ENCODE measurements at regions not wholly inside any gene's neighbourhood (a gene's known extent, or its start where the extent isn't known, plus 50 kb on each side); places are given as distances from the start of the nearest gene placed in this dataset.

DNA sequence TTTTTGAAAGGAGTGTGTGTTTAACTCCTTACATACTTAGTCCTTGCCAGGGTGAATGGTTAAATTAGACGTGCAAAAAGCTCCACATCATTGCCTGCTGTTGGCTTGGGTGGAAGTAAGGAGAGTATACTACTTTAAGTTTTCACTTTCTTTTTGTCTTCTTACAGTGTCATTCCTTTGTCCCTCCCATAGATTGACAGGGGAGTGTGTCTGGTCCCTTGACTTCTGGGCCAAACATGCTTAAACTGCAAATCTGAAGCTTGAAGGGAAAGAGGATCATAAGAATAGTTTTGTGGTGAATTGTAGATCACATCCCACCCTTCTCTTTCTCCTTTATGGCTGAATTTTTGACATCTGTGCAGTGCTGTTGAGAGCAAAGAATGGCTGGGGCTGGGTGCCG lies 355.8 kb upstream of the C2CD4B start:
- TF ChIP-seq, protein P1, sequence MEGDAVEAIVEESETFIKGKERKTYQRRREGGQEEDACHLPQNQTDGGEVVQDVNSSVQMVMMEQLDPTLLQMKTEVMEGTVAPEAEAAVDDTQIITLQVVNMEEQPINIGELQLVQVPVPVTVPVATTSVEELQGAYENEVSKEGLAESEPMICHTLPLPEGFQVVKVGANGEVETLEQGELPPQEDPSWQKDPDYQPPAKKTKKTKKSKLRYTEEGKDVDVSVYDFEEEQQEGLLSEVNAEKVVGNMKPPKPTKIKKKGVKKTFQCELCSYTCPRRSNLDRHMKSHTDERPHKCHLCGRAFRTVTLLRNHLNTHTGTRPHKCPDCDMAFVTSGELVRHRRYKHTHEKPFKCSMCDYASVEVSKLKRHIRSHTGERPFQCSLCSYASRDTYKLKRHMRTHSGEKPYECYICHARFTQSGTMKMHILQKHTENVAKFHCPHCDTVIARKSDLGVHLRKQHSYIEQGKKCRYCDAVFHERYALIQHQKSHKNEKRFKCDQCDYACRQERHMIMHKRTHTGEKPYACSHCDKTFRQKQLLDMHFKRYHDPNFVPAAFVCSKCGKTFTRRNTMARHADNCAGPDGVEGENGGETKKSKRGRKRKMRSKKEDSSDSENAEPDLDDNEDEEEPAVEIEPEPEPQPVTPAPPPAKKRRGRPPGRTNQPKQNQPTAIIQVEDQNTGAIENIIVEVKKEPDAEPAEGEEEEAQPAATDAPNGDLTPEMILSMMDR (IDR thresholded peaks at IDR 0.05; ENCODE audit: low read depth, low read length): no peak
- no peak for DNase-seq (ENCODE audit: low read depth, low spot score)
- in situ Hi-C loops (cut with HindIII; ENCODE audit: low sequenced_read_pairs): no loop called here
- H3K4me3 ChIP-seq (ENCODE audit: low read depth, low read length): no peak overlapping the region

DNA sequence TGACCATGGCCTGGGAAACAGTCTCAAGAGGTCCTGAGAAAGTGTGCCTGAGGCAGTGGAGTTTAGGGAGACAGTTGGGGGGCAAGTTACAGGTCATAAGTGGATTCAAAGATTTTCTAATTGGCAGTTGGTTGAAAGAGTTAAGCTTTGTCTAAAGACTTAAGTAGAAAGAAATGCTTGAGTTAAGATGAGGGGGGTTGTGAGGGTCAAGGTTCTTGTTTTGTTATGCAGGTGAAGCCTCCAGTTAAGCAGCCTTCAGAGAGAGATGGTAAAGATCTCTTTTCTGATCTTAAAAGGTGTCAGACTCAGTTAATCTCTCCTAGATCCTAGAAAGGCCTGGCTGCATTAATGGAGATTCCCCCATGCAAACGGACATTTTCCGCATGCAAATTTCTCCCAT lies 356.3 kb upstream of the C2CD4B start:
- no peak for DNase-seq (ENCODE audit: low read depth, low spot score)
- TF ChIP-seq, protein P1 (IDR thresholded peaks at IDR 0.05; ENCODE audit: low read depth, low read length): no peak
- H3K4me3 ChIP-seq (ENCODE audit: low read depth, low read length): no peak overlapping the region
- in situ Hi-C loops (cut with HindIII; ENCODE audit: low sequenced_read_pairs): no loop called here

DNA sequence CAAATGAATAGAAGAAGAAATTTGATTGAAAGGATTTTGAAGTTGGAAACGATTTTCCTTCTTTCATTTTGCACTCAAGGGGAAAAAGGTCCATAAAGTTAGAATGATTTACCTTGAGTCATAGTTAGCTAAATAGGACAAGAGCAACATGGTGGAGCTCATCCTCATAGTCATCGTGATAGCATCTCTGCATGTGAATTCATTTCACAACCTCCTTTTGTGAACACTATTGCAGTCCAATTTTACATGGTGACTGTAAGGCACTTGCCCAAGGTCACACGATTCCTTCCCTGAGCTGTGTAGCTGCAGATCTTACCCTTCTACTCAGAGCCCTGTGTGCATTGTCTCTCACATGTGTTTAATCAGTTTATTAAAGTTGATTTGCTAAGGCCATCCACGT lies 359.8 kb upstream of the C2CD4B start:
- DNase-seq (ENCODE audit: low read depth, low spot score): no peak
- in situ Hi-C loops (cut with HindIII; ENCODE audit: low sequenced_read_pairs): no loop called here
- H3K4me3 ChIP-seq (ENCODE audit: low read depth, low read length): no peak overlapping the region
- TF ChIP-seq, protein P1 (IDR thresholded peaks at IDR 0.05; ENCODE audit: low read depth, low read length): no peak

DNA sequence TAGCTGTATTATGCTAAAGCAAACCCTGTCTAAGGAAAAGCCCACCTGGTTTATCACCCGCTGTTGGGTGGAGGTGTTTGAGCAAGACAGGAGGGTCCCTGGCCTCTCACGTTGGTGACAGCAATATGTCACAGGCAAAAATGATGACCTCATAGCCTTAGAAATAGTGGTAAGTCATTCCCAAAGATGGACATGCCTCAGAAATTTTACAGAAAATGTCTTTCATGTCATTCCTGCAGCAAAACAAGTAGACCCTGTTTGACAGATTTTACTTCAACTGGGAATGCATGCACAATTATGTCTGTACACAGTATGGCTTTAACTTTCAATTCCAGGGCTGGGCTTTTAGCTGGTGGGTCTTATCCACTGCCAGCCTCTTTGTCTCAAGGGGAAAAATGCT lies 362.3 kb upstream of the C2CD4B start:
- DNase-seq (ENCODE audit: low read depth, low spot score): no peak
- TF ChIP-seq, protein P1 (IDR thresholded peaks at IDR 0.05; ENCODE audit: low read depth, low read length): no peak
- no peak overlapping the region for H3K4me3 ChIP-seq (ENCODE audit: low read depth, low read length)
- in situ Hi-C loops (cut with HindIII; ENCODE audit: low sequenced_read_pairs): no loop called here

DNA sequence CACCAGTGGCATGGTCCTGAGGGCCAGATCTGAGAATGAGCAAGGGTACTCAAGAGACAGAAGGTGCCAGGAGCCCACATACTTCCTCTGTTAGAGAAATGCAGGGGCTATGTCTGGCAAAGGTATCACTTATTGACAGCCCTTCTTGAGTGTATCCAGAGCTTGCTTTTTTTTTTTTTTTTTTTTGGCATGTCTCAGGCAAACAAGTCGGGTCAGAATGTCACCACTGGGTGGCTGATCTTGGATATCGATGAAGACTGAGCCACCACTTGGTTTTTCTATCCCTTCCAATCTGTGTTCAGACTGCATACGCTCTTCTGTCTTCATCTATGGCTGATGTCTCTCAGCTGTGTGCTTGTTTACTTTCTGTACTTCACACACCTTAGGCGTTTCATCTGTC lies 363.4 kb upstream of the C2CD4B start:
- no peak for DNase-seq (ENCODE audit: low read depth, low spot score)
- in situ Hi-C loops (cut with HindIII; ENCODE audit: low sequenced_read_pairs): no loop called here
- no peak overlapping the region for H3K4me3 ChIP-seq (ENCODE audit: low read depth, low read length)
- TF ChIP-seq, protein P1 (IDR thresholded peaks at IDR 0.05; ENCODE audit: low read depth, low read length): no peak

DNA sequence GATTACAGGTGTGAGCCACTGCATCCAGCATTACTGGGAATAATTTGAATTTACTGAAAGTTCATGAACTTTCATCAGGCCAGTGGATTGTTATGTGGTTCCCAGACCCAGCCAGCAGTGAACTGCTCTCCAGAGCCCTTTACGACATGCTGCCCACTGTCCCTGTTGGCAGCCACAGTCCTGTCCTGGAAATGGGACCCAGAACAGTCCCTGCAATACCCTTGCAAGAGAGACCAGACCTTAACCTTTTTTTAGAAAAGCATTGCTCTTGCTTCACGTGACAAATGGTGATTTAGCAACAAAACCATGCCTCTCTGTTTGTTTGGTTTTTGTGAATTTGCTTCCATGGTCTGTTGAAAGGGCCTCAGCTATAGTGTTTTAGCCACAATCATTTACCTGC lies 367.3 kb upstream of the C2CD4B start:
- H3K4me3 ChIP-seq (ENCODE audit: low read depth, low read length): no peak overlapping the region
- TF ChIP-seq, protein P1 (IDR thresholded peaks at IDR 0.05; ENCODE audit: low read depth, low read length): no peak
- in situ Hi-C loops (cut with HindIII; ENCODE audit: low sequenced_read_pairs): no loop called here
- no peak for DNase-seq (ENCODE audit: low read depth, low spot score)

DNA sequence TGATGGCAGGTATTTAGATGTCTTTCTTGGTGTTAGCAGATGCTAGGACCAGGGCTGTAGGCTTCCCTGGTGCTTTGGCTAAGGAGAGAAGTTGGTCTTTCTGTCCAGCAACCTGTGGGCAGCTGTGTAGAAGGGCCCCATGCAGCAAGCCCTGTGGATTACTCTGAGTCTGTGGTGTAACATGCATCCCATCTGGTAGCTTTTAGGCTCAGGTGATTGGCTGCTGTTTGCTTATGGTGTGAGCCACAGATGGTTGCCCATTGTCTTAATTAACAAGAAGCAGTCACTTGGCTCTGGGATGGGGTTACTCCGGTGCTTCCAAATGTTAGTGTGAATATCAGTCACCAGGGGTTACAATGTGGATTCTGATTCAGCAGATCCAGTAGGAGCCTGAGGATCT lies 368.6 kb upstream of the C2CD4B start:
- no peak overlapping the region for H3K4me3 ChIP-seq (ENCODE audit: low read depth, low read length)
- no peak for DNase-seq (ENCODE audit: low read depth, low spot score)
- in situ Hi-C loops (cut with HindIII; ENCODE audit: low sequenced_read_pairs): no loop called here
- TF ChIP-seq, protein P1 (IDR thresholded peaks at IDR 0.05; ENCODE audit: low read depth, low read length): no peak

Data from astrocyte of the spinal cord (primary cell).